ENCODE measurements at regions not wholly inside any gene's neighbourhood (a gene's known extent, or its start where the extent isn't known, plus 50 kb on each side); places are given as distances from the start of the nearest gene placed in this dataset.

DNA sequence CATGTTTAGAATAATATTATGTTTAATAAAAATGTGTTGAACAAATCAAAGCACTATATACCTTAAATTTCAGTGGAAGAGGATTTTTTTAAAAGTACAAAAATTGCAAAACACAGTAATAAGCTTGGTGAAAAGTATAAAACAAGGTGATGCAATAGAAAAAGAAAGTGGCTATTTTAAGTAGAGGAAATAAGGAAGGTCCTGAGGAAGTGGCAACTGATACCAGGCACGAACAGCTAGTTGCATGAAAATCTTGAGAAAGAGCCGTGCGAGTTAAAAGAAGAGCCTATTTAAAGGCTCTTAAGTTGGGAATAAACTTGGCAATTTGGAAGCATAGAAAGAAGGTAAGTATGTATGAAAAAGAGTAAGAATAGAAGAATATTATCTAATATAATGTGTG, 1679.3 kb downstream of the LRRC4C start:
- no peak for TF ChIP-seq ETS2 (tag; IDR thresholded peaks at IDR 0.05; ENCODE audit: borderline replicate concordance, poor library complexity, severe bottlenecking)
- TF ChIP-seq, protein P1, sequence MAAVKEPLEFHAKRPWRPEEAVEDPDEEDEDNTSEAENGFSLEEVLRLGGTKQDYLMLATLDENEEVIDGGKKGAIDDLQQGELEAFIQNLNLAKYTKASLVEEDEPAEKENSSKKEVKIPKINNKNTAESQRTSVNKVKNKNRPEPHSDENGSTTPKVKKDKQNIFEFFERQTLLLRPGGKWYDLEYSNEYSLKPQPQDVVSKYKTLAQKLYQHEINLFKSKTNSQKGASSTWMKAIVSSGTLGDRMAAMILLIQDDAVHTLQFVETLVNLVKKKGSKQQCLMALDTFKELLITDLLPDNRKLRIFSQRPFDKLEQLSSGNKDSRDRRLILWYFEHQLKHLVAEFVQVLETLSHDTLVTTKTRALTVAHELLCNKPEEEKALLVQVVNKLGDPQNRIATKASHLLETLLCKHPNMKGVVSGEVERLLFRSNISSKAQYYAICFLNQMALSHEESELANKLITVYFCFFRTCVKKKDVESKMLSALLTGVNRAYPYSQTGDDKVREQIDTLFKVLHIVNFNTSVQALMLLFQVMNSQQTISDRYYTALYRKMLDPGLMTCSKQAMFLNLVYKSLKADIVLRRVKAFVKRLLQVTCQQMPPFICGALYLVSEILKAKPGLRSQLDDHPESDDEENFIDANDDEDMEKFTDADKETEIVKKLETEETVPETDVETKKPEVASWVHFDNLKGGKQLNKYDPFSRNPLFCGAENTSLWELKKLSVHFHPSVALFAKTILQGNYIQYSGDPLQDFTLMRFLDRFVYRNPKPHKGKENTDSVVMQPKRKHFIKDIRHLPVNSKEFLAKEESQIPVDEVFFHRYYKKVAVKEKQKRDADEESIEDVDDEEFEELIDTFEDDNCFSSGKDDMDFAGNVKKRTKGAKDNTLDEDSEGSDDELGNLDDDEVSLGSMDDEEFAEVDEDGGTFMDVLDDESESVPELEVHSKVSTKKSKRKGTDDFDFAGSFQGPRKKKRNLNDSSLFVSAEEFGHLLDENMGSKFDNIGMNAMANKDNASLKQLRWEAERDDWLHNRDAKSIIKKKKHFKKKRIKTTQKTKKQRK (IDR thresholded peaks at IDR 0.05; ENCODE audit: borderline replicate concordance, low read depth, low read length) = no peak
- TF ChIP-seq, protein P2, sequence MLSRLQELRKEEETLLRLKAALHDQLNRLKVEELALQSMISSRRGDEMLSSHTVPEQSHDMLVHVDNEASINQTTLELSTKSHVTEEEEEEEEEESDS (CRISPR knock-in tag; IDR thresholded peaks at IDR 0.05) = no peak
- TF ChIP-seq HMG20A (CRISPR knock-in tag; conservative IDR thresholded peaks at IDR 0.05) = no peak
- TF ChIP-seq, protein P3, sequence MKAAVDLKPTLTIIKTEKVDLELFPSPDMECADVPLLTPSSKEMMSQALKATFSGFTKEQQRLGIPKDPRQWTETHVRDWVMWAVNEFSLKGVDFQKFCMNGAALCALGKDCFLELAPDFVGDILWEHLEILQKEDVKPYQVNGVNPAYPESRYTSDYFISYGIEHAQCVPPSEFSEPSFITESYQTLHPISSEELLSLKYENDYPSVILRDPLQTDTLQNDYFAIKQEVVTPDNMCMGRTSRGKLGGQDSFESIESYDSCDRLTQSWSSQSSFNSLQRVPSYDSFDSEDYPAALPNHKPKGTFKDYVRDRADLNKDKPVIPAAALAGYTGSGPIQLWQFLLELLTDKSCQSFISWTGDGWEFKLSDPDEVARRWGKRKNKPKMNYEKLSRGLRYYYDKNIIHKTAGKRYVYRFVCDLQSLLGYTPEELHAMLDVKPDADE (conservative IDR thresholded peaks at IDR 0.05; ENCODE audit: control insufficient read depth, low read depth, low read length) = no peak
- no peak for TF ChIP-seq ZNF274 (IDR thresholded peaks at IDR 0.05; ENCODE audit: borderline replicate concordance, low read depth, low read length)
- no peak for TF ChIP-seq DPF2 (IDR thresholded peaks at IDR 0.05)
- no peak for TF ChIP-seq POLR2A (conservative IDR thresholded peaks at IDR 0.05)
- no peak for TF ChIP-seq ARHGAP35 (IDR thresholded peaks at IDR 0.05; ENCODE audit: partially characterized antibody)
- TF ChIP-seq CREM (IDR thresholded peaks at IDR 0.05; ENCODE audit: low read depth) = no peak
- TF ChIP-seq CREB1 (IDR thresholded peaks at IDR 0.05) = no peak
- no peak for TF ChIP-seq CREB1 (CRISPR knock-in tag; IDR thresholded peaks at IDR 0.05)
- TF ChIP-seq NFXL1 (CRISPR knock-in tag; IDR thresholded peaks at IDR 0.05) = no peak
